HG02884 (cell line): ENCODE measurements at regions not wholly inside any gene's neighbourhood (a gene's known extent, or its start where the extent isn't known, plus 50 kb on each side); places are given as distances from the start of the nearest gene placed in this dataset.
A peak's percentile ranks its signal among the peaks of the same experiment; 100 is the strongest.
"Not testable (repeated sequence)": the region's sequence is repeated elsewhere in the genome, so short reads cannot be mapped to it uniquely, and the experiment has no call there.

Experiments
- ATAC-seq: cut with Tn5 transposase; IDR thresholded peaks from one replicate; pipeline ENCODE4 v1.9.1; 2021; ENCODE audit warnings: mild to moderate bottlenecking, moderate library complexity; ENCODE audit not compliant: unreplicated experiment

- ATAC-seq = no peak
Observed at GRCh38 chr6:80940571-80940970, 811.9 kb downstream of the TENT5A start.

DNA sequence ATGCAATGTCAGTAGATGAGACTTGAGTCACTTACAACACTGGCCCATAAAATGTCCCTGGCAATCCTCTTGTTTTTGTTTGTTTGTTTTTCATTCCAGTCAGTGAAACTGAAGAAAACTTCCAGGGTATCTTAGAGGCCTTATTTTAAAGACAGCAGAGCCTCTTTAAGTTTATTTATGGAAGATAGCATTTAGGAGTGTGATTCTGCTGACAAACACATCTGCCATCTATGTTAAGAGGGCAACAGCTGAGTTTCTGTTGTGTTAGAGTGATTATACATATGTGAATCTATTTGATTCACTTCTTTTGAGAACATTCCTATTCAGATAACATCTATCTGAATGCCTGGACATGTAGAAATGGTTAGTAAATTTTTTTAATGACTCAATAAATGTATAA lies 812.6 kb downstream of the TENT5A start:
- no peak for ATAC-seq

DNA sequence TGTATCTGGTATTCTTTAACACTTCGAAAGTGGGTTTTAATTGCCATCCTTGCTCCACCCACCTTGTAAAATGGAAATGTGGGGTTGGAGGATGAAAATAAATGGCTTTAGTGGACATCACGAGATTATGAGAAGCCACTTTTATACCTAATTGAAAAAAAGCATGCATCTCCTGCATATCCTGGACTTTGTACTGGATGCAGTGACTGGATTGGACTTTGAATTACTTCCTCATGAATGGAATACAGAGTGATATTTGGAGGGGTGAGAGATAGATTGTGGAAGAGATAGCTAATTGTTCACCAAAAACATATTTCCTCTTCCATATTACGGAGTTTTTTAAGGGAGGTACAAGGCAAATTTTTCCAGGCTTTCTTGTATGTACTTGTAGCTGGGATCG lies 813.0 kb downstream of the TENT5A start:
- ATAC-seq = no peak

GRCh38 chr6:80938131-80938530 lies 814.4 kb downstream of the TENT5A start:
- ATAC-seq = no peak

- no peak for ATAC-seq
Observed at GRCh38 chr6:80932359-80932758, 820.1 kb downstream of the TENT5A start.

DNA sequence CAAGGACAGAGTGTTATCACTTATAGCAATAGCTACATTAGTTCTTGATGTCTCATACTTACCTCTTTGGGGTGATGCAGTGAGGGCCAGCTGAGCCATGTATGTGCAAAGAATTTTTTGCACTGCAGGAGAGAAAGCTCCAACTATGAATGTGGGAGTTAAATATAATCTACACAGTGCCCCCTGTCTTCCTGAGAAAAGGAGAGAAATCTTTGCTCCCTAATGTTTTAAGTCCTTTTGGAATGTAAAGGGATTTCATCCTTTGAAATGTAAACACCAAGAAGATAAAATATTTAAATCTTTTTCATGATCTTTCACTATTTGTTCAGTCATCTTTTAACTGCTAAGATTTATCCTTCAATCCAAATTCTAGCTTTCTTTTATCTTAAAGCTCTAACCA lies 822.1 kb downstream of the TENT5A start:
- no peak for ATAC-seq

DNA sequence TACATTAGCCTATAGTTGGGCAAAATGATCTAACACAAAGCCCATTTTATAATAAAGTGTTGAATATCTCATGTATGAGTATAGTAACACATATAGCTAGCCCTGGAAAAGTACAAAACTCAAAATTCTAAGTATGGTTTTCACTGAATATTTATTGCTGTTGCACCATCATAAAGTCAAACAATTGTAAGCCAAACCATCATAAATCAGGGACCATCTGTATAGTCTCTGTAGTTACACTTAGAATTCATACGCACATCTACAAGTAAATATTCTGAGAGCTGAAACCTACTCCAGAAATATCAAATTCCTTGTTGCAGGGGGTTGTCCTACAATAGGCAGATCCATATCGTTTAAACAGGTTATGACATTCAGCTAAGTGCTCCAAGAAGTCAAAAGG lies 817.3 kb downstream of the BCKDHB start:
- ATAC-seq = no peak

- no peak for ATAC-seq
Observed at GRCh38 chr6:80922916-80923455, 816.5 kb downstream of the BCKDHB start.

- ATAC-seq = no peak
Observed at GRCh38 chr6:80921861-80922460, 815.5 kb downstream of the BCKDHB start.

GRCh38 chr6:80907831-80908230 lies 801.4 kb downstream of the BCKDHB start:
- ATAC-seq = no peak

GRCh38 chr6:80903711-80904110 lies 797.2 kb downstream of the BCKDHB start:
- no peak for ATAC-seq

- ATAC-seq = peak; percentile 85
Observed at GRCh38 chr6:80886475-80886874, 780.0 kb downstream of the BCKDHB start.

DNA sequence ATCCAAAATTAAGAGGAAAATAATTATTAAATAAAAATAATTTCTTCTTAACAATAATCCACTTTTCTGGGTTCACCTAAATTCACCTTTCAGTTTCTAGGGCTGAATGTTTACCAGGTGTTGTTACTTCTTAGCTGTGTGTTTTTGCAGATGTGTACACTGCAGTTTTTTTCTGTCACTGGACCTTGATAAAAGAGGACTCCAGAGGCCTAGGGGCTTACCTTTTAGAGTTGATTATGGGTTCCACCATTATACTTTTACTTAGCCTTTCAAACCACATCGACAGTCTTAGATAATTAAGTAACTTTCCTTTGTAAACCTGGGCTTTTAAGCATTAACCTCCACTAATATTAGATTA lies 766.5 kb downstream of the BCKDHB start:
- no peak for ATAC-seq

DNA sequence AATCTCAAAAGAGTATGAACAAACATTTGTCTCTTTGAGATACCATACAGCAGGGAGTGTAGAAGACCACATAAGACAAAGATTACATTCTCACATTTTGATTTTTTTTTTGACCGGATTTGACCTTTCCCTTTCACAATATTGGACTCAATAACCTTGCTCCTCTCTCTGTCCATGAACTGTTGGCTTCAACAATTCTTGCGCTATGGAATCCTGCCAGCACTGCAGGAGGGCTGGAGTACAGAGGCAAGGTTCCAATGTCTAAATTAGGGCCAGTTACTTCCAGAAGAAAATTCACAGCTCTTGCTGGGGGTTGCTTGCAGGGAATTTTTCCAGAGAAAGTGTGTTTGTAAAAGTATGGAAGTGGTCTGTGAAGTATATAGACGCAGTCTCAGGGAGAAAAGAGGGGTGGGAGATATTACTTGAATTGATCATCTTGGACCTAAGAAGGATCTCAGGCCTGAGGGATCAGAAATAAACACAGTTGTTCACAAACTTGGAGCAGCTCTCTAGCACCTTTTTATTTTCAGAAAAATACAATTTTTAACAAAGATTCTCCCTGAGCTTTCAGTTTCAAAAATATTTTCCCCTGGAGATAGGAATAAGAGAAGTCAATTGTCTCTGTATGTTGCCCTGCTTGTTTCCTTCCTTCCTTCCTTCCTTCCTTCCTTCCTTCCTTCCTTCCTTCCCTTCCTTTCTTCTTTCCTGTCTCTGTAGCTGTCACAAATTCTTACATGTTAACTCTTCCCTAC lies 765.9 kb downstream of the BCKDHB start:
- no peak for ATAC-seq

DNA sequence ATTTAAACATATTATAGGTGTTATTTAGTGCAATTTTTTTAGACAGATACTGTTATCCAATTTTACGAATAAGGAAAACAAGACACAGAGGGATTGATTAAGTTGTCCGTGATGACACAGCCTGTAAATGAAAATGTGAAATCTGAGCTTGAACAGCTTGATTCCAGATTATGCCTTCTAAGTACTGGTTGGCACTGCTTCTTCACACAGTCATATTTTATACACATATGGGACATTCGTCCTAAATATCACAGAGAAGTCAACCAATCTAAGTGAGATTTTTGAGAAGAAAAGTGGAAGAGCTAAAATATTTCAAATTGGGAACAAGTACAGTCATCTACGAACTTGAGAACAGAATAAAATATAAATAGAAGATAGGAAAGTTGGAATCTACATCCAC lies 756.3 kb downstream of the BCKDHB start:
- ATAC-seq = no peak

DNA sequence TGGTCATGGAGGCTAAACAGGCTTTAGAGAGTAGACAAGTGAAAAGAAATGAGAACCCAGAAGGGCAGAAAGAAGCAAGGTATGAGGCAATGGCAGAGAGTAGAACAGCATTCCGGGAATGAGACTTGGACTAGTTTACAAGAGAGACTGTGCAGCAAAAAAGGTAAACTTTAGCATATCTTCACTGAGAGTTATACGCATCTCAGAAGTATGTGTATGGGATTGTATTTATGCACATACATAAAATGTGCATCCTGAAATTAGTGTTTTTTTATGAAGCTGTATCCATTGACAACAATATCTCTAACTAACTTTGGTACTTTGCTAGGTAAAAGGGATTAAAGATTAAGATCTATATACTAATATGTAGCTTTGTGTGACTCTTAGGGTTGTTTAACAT lies 753.6 kb downstream of the BCKDHB start:
- ATAC-seq = no peak

- ATAC-seq = not testable (repeated sequence)
Observed at GRCh38 chr6:80847973-80848372, 741.5 kb downstream of the BCKDHB start.

- no peak for ATAC-seq
Observed at GRCh38 chr6:80832337-80832736, 725.9 kb downstream of the BCKDHB start.

- ATAC-seq = no peak
Observed at GRCh38 chr6:80793411-80793810, 686.9 kb downstream of the BCKDHB start.

- no peak for ATAC-seq
Observed at GRCh38 chr6:80792151-80792550, 685.7 kb downstream of the BCKDHB start.

GRCh38 chr6:80789912-80790570 lies 683.6 kb downstream of the BCKDHB start:
- no peak for ATAC-seq

DNA sequence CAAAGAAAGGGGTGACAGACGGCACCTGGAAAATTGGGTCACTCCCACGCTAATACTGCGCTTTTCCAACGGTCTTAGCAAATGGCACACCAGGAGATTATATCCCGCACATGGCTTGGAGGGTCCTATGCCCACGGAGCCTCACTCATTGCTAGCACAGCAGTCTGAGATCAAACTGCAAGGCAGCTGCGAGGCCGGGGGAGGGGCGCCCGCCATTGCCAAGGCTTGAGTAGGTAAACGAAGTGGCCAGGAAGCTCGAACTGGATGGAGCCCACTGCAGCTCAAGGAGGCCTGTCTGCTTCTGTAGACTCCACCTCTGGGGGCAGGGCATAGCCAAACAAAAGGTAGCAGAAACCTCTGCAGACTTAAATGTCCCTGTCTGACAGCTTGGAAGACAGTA lies 676.8 kb downstream of the BCKDHB start:
- not testable (repeated sequence) for ATAC-seq
